Left ventricle myocardium superior (tissue), 1 donor: ENCODE measurements at regions not wholly inside any gene's neighbourhood (a gene's known extent, or its start where the extent isn't known, plus 50 kb on each side); places are given as distances from the start of the nearest gene placed in this dataset.

Experiments
- ATAC-seq: fragments of 200-7000 bp; cut with Tn5 transposase; one replicate; pipeline ENCODE4 v1.9.1; 2020; ENCODE audit warnings: mild to moderate bottlenecking, moderate library complexity
- DNase-seq: peaks from one replicate; pipeline ENCODE4 v3.0.0-alpha.2; 2020
- intact Hi-C: fragments of 100-400 bp; cut with micrococcal nuclease; formaldehyde crosslinking; loops from one replicate; pipeline ENCODE4 v1.11.0; 2022
- donor health status: DM: no; HTN: yes; CAD: no; lungs with severe emphysema.

DNA sequence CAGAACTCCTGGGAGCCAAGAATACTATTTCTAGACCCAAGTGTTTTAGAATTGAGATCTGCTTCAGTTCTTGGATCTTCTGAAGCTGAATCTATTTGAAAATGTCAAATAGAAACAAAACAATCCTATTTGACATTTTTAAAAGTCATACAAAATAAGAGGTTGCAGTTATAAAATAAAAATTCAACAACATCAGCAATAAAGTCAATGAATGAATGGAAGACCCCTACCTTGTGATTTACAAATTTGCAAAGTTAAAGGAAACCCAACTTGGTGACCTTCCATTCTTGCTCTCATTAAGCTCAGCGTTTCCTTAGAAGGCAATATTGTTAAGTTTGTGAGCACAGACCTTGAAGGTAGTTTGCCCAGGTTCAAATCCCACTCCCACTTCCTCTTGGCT is 531.8 kb upstream of the TENM3 start:
- DNase-seq (no peak), ATAC-seq (no peak)
- intact Hi-C loops: no loop called here

DNA sequence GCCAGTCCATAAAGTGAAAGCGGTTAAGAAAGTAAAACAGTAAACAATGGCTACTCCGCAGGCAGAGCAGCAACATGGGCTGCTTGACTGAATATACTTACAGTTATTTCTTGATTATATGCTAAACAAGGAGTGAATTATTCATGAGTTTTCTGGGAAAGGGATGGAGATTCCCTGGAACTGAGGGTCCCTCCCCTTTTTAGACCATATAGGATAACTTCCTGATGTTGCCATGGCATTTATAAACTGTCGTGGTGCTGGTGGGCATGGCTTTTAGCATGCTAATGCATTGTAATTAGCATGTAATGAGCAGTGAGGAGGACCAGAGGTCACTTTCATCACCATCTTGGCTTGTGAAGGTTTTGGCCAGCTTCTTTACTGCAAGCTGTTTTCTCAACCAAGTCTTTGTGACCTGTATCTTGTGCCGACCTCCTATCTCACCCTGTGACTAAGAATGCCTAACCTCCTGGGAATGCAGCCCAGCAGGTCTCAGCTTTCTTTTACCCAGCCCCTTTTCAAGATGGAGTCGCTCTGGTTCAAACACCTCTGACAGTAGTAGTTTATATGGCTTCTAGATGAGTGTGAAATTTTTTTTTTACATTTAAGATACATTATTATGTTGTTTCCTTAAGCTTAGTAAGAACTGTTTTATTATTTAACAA is 514.8 kb upstream of the TENM3 start:
- DNase-seq: no peak
- no peak for ATAC-seq
- intact Hi-C loops: no loop called here

DNA sequence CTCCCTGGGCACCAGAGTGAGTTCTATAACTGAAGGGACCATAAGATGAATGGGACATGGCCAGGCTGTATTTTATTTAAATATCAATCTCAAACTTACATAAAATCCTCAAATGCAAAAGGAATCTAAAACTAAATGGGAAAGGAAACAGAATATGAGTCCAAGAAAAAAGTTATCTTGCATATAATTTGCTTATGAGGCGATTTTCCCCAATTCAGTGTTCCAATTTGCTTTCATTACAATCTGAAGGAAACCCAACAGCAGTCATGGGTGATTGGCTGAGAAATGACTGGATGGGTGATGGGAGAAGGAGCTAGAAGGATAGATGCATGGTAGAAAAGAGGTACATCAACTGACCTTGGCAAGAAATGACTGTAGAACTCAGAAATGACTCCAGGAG is 511.3 kb upstream of the TENM3 start:
- DNase-seq: no peak
- ATAC-seq: no peak
- intact Hi-C loops: no loop called here

DNA sequence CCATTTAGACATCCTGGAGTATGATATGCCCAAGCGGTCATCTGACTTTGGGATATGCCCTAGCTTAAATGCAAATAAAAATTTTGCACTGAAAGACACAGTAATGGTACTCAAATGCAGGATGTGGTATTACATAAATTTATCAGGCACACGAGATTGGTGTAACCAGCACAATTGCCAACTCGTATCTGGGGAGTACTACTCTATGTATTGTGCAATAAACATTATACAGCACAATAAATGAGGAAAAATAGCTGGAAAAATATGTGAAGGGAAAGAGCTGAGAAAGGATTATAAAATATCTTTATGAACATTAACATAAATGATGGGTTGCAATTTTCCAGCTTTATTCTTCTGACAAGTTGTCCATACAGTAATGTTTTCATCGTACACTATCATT is 505.5 kb upstream of the TENM3 start:
- ATAC-seq (no peak), DNase-seq (no peak)
- intact Hi-C loops: no loop called here

- DNase-seq: no peak
- no peak for ATAC-seq
- intact Hi-C loops: no loop called here
Measured at GRCh38 chr4:181739031-181739430, 504.2 kb upstream of the TENM3 start.

DNA sequence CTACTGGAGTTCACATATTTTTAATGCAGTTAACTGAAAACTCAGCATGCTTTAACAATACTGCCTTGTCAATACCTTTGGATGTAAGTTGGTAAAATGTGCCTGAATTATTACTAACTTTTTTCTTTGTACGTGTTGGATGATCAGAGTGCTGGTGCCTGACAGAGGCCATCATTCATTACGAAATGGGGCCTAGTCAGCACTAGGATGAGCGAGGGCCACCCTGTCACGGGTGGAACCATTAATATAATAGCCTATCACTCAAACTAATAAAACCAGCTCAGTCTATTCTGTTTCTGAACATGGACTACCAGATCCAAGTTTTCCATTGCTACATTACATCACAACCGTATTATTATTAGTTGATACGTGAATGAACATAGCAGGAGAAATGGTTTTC is 501.7 kb upstream of the TENM3 start:
- DNase-seq (no peak), ATAC-seq (no peak)
- intact Hi-C loops: no loop called here

DNA sequence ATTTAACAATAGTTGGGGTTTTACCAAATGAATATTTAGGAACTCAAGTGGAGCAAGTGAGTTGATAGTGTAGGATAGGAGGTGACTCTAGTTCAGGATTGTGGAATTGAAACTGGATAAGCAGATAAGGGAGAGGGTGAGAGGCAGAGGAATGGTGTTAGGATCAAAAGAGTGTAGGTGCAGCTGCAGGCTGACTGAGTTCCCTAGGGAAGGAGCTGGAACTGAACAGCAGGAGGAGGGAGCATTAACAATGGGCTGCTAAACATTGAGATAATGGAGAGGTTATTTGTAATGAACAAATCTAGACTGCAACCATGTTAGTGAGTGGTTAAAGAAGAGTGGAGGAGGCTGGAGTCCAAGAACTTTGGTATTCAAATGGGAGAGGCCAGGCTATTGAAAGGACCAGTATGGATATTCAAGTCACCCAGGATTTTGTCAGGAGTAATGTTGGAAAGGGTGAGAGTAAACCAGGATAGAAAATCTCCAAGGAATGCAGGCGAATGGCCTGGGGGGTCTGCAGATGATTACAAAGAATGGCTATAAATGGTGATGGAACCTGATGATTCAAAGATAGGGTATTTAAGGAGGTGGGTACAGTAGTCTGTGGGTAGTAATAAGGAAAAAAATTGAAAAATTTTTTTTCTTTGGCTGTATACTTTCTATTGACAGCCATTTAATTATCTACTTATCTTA is 497.1 kb upstream of the TENM3 start:
- intact Hi-C loops: no loop called here
- DNase-seq (no peak), ATAC-seq (no peak)

- no peak for ATAC-seq
- intact Hi-C loops: no loop called here
- no peak for DNase-seq
Measured at GRCh38 chr4:181748581-181748980, 494.6 kb upstream of the TENM3 start.

DNA sequence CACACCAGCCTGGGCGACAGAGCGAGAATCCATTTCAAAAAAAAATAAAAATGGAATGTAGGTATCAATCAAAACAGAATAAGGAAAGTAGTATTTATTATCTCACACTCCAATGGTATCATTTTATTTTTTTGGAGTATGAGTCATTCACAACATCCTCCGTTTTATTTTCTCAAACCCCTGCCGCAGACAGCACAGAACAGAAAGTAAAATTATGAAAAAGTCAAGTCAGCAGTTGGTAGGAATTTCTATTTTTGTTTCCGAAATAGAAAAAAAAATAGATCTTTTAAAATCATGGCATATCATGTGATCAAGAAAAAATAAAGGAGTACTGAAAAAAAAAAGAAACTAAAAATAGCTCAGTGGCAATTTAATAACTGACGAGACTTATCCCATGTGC is 490.7 kb upstream of the TENM3 start:
- no peak for DNase-seq
- intact Hi-C loops: no loop called here
- ATAC-seq: no peak

DNA sequence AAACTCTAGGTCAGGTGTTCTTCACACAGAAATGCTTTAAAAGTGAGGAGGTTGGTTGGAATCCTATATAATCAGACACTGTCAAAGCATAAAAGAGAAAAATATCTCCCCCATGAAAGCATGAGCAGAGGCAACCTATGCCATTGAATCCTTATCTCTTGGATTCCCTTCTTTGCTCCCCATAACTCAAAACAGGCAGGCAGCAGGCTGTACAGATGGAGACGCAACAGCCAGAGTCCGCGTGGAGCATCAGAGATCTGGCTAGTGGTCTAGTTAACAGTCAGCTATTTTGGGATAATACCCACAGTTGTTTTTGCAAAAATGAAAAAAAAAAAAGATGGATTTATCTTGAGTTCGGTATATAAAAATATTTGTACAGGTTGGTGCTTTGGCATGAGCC is 490.0 kb upstream of the TENM3 start:
- intact Hi-C loops: no loop called here
- DNase-seq: no peak
- ATAC-seq: no peak

GRCh38 chr4:181755846-181756245 is 487.4 kb upstream of the TENM3 start:
- ATAC-seq (no peak), DNase-seq (no peak)
- intact Hi-C loops: no loop called here

GRCh38 chr4:181756451-181757095 is 486.6 kb upstream of the TENM3 start:
- intact Hi-C loops: no loop called here
- ATAC-seq: no peak
- DNase-seq: no peak

GRCh38 chr4:181757098-181757497 is 486.1 kb upstream of the TENM3 start:
- intact Hi-C loops: no loop called here
- DNase-seq (no peak), ATAC-seq (no peak)

DNA sequence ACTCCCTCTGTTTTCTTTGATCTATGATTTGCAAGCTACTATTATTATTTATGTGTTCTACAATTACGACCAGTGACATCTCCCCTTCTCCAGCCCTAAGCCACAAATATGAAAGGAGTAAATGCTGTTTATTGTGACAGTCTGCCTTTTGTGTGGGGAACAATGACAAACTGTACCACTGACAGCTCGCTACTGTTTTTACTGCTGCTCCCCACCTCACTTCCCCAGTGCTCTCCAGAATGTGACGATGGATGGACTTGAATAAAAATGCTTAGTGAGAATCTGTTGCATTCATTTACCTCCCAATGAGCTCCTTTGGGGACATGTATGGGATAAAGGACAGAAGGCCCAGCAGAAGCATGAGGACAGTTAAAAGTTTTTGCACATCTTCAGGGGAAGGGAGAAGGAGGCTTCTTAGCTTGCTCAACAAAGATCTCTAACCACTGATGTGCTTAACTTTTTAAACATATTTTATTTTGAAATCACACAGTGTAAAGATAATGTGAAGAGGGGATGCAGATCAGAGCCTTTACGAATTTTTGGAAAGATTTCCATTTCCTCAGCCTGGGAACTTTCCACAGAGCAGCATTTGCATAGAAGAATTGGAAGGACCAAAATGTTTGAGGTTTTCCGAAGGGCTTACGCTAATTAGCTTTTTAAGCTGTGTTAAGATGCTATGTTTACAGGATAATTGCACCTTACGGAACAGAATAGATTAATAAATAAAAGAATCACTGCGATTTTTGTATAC is 485.1 kb upstream of the TENM3 start:
- no peak for ATAC-seq
- no peak for DNase-seq
- intact Hi-C loops: no loop called here

DNA sequence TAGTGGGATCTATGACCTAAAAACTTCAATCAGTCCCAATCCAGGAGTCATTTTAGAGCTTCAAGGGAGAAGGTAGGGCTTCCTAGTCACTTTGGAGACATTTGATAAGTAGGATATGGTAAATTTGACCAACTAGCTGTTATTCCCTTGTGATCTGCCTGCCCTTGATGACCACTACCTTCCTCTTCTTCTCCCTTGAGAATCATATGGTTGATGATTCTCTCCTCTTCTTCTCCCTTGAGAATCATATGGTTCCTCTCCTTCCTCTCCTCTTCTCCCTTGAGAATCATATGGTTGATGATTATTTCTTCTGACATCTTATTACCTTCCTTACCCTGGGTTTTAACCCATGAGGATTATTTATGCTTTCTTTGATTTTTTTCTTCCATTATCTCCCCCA is 482.6 kb upstream of the TENM3 start:
- DNase-seq (no peak), ATAC-seq (no peak)
- intact Hi-C loops: no loop called here

DNA sequence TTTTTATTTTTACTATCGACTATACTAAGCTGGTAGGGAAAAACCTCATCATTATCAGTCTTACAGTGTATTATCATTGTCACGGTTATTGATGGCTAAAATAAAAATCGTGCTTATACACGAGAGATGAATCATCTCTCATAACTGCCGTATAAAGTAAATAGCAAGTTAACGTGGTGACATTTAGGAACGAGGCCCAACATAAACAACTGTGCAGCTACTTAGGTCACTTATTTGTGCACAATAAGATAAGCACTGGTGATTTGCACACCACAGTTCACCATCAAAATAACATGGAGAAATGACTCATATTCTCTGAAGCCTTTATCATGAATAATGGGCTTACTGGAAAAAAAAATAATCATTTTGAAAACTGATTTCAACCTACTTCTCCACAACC is 482.0 kb upstream of the TENM3 start:
- intact Hi-C loops: no loop called here
- ATAC-seq: no peak
- DNase-seq: no peak

GRCh38 chr4:181766061-181766548 is 477.1 kb upstream of the TENM3 start:
- intact Hi-C loops: no loop called here
- DNase-seq: no peak
- ATAC-seq: no peak

GRCh38 chr4:181770971-181771370 is 472.2 kb upstream of the TENM3 start:
- no peak for ATAC-seq
- intact Hi-C loops: no loop called here
- DNase-seq: no peak

DNA sequence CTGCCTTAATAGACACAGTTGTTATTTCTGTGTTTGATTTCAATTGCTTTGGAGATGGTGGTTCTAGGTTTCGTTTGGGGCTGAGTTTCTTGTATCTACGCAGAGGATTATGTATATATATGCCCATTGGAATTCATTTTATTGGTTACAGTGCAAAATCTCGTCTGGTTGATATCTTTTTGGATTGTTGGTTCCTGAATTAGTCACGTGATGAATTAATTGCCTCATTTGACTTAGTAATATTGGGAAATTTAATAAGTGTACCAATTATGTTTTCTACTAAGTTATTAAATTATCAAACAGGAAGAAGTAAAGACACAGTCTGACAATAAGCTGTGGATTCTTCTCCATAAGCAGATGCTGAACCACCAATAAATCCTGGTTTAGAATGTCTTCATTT is 467.9 kb upstream of the TENM3 start:
- ATAC-seq (no peak), DNase-seq (no peak)
- intact Hi-C loops: no loop called here
